Ishikawa (cell line): ENCODE measurements at regions not wholly inside any gene's neighbourhood (a gene's known extent, or its start where the extent isn't known, plus 50 kb on each side); places are given as distances from the start of the nearest gene placed in this dataset.

Source experiments
- CEBPB ChIP-seq: IDR thresholded peaks from 2 replicates; pipeline ENCODE4 v1.6.1; 2012
- CREB1 ChIP-seq: IDR thresholded peaks from 2 replicates; pipeline ENCODE4 v1.6.1; 2012; ENCODE audit warnings: low read depth
- EGR1 ChIP-seq: IDR thresholded peaks from 2 replicates; pipeline ENCODE4 v1.6.1; 2012
- FOXM1 ChIP-seq: IDR thresholded peaks from 2 replicates; pipeline ENCODE4 v1.6.1; 2012; ENCODE audit warnings: low read depth, borderline replicate concordance
- MAX ChIP-seq: IDR thresholded peaks from 2 replicates; pipeline ENCODE4 v1.6.1; 2012
- RAD21 ChIP-seq: IDR thresholded peaks from 2 replicates; pipeline ENCODE4 v1.6.1; 2012; ENCODE audit warnings: low read depth
- REST ChIP-seq: IDR thresholded peaks from 2 replicates; pipeline ENCODE4 v1.6.1; 2012; ENCODE audit warnings: low read depth, mild to moderate bottlenecking
- TAF1 ChIP-seq: IDR thresholded peaks from 2 replicates; pipeline ENCODE4 v1.6.1; 2012; ENCODE audit warnings: low read depth, mild to moderate bottlenecking
- TEAD4 ChIP-seq: IDR thresholded peaks from 2 replicates; pipeline ENCODE4 v1.6.1; 2012
- YY1 ChIP-seq: IDR thresholded peaks from 2 replicates; pipeline ENCODE4 v1.6.1; 2012; ENCODE audit warnings: low read depth

- no peak for TF ChIP-seq REST
- no peak for TF ChIP-seq CREB1
- no peak for TF ChIP-seq YY1
- TF ChIP-seq EGR1, result no peak
- TF ChIP-seq CEBPB, result no peak
- no peak for TF ChIP-seq TAF1
- no peak for TF ChIP-seq TEAD4
- no peak for TF ChIP-seq RAD21
- TF ChIP-seq MAX, result no peak
- no peak for TF ChIP-seq FOXM1
Observed at GRCh38 chr2:129754831-129755230, 224.6 kb upstream of the RAB6C start.
